GM12874 (cell line): ENCODE measurements at regions not wholly inside any gene's neighbourhood (a gene's known extent, or its start where the extent isn't known, plus 50 kb on each side); places are given as distances from the start of the nearest gene placed in this dataset.

Source experiments
- TF ChIP-seq, protein P1 (sequence below): IDR thresholded peaks from 2 replicates; pipeline ENCODE4 v1.5.1; 2011; ENCODE audit warnings: low read depth, mild to moderate bottlenecking, control low read depth, low read length, moderate library complexity; ENCODE audit not compliant: insufficient read depth

DNA sequence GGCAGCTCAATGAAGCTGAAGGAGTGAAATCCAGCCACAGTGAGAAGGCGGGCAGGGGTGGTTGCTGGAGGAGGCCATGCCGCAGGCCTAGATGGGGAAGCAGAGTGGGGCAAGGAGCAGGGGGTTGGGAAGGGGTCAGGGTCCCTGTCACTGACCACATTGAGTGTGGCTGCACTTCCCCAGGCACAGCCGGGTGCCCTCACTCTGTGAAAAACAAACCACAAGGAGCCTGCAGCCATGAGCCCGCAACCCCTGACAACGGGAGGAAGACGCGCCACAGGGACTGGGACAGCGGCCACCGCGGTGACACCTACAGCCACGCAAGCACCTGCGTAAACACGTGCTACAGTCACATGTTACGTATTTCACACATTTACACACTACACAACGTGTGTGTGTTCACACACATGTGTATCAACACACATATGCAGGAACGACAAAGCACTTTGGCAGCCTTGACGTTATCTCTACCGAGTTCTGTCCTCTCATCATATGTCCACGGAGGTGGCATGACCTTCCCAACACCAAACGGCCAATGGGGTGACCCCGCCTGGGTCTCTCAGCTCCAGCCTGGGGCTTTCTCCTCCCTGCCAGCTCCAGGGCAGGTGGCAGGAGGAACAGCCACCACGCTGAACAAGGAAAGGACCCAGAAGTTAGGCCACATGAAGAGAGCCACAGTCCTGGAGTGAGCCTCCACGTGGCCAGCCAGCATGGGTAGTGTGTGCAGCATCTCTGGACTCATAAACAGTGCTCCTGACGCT lies 137.6 kb upstream of the RPS6KA2 start:
- TF ChIP-seq, protein P1, sequence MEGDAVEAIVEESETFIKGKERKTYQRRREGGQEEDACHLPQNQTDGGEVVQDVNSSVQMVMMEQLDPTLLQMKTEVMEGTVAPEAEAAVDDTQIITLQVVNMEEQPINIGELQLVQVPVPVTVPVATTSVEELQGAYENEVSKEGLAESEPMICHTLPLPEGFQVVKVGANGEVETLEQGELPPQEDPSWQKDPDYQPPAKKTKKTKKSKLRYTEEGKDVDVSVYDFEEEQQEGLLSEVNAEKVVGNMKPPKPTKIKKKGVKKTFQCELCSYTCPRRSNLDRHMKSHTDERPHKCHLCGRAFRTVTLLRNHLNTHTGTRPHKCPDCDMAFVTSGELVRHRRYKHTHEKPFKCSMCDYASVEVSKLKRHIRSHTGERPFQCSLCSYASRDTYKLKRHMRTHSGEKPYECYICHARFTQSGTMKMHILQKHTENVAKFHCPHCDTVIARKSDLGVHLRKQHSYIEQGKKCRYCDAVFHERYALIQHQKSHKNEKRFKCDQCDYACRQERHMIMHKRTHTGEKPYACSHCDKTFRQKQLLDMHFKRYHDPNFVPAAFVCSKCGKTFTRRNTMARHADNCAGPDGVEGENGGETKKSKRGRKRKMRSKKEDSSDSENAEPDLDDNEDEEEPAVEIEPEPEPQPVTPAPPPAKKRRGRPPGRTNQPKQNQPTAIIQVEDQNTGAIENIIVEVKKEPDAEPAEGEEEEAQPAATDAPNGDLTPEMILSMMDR, result no peak

DNA sequence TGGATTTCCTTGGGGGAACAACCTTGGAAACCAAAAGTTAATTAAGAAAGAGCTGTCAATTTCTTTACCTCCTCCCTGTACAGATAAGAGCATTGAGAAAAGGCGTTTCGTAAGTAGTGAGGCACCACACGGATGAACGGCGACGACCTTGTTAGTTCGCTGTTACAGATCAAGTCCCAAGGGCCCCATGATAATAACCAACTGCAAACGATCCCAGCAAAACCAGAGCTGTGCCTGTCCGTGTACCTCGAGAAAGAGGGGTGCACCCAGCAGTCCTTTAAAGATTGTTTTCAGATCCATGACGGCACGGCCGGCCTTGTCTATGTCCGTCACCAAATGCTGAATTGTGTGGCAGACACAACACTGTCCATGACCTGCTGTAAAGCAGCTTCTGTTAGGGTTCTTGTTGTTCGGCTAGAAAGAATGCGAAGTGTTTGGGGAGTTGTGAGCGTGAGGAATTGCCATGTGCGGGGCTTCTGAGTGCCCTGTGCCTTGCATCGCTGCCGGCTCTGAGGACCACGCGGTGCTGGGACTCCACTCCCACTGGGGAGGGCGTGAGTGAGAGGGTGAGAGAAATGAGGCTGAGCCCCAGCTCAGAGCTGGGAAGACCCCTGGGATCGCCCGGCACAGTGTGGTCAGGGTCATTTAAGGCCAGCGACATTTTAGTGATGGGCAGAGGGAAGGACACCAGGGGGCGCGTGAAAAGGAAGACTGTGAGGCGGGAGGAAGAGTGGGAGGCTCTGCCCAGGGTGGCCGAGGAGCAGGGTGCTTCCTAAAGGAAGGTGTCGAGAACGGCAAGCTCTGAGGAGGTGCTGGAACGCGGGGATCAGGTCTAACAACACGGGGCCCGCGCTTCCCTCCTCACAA lies 136.8 kb upstream of the RPS6KA2 start:
- TF ChIP-seq, protein P1, result no peak

DNA sequence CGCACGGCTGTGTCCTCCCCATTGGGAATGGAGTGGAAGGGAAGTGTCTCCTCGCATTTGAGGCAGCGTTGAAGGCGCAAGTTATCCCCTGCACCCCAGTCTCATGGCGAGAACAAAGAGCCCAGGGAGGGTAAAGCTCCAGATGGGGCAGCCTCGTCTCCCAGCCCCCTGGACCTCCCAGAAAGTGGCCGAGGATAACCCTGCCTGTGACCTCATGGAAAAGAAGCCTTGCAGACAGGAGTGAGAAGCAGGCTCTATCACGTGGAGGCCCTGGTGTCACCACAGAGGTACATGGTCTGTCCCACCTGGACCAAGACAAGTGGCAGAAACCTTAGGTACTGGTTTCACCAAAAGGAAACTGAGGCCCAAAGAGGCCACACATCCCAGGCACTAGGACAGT lies 134.8 kb upstream of the RPS6KA2 start:
- TF ChIP-seq, protein P1, result no peak

DNA sequence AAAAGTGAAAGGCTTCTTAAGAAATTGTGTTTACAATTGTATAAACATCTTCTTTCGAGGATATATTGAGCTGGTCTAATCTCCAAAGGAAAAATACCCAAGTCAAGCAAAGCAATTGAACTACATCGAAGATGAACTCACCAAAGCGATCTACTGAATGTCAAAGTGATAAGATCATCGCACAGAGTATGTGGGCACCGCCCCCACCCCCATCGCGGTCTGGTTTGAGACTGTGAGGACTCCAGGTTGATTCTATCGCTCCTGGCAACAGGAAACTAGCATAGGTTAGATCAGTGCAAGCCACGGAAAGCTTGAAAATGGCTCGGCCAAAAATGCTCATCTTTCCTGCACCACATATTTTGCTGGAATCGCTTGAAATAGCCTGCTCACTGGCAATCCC lies 133.2 kb upstream of the RPS6KA2 start:
- TF ChIP-seq, protein P1, result no peak

DNA sequence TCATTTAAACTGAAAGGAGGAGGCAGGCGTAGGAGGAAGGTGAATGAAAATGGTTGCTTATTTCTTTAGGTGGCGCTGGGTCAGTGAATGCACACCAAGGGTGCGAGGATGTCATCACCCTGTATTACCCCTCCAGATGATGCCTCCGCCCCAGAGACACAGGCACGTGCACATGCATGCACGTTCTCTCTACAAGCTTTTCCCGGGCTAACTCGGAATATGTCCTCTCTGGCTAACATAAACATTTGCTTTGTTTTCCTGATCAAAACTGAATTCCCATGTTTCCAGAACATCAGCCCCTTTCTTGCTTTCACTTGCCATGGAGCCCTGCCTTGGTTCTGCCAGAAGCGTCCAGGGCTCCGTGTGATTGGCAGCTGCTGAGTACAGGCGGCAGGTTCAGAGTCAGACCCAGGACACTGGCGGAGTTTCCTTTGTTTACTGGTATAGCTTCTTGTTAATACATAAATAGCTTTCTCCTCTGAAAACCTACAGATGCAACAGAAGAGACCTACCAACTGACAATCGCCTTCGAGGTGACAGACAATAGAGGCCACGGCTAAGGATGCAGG lies 131.2 kb upstream of the RPS6KA2 start:
- TF ChIP-seq, protein P1, result no peak

DNA sequence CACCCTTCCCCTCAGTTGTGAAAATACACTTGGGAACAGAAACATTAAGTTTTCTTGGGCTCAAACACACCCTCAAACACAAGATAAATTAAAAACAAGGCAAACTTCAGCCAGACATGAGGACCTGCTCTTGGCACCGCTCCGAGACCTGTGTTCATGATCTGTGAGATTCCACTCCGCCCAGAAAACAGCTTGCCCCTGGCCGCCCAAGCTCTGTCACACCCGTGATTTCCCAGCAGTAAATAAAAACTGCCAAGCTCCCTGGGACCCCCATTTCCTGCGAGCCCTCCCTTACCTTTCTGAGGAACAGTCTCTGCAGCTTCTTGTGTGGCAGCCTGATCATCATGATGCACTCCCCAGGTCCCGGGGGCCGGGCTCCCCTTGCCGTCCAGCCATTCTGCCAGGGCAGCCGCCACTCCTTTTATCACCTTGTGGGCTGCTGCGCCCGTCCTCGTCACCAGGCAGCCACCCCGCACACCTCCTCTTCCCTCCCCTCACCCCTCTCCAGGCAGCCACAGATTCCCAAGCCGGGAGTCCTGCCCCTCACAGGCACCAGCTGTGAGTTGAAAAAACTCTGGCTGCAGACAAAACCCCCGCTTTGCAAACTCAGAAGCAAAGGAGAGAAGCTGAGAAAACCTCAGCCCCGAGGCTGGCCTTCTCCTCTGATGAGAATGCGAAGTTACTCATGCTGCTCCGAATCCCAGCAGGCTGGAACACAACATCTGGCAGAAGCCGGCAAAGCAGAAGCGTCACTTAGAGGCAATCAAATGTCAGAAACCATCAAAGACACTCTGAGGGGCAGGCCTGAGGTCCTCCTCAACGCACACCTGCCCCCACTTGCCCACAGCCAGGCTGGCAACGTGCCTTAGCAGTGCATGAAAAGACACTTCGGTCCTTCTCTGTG lies 130.4 kb upstream of the RPS6KA2 start:
- TF ChIP-seq, protein P1, result no peak
